ENCODE measurements at regions not wholly inside any gene's neighbourhood (a gene's known extent, or its start where the extent isn't known, plus 50 kb on each side); places are given as distances from the start of the nearest gene placed in this dataset.

DNA sequence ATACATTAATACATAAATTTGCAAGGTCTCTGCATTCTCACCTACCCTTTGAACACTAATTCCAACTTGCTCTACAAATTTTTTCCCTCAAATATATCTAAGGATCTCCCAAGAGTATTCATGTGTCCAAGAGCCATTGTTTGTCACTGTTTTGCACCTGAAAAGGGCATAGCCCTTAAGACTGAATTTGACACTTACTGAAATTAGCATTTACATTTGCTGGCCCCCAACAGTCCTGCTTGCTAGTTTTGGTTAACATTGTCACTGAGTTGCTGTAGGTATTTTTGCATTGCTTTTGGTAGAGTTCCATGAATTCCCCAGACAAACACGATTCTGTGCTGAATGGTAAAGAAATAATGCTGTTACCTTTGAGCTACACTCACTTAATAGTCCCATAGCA, 57.3 kb downstream of the KCNA4 start:
- DNase-seq (ENCODE audit: low read depth), result no peak

DNA sequence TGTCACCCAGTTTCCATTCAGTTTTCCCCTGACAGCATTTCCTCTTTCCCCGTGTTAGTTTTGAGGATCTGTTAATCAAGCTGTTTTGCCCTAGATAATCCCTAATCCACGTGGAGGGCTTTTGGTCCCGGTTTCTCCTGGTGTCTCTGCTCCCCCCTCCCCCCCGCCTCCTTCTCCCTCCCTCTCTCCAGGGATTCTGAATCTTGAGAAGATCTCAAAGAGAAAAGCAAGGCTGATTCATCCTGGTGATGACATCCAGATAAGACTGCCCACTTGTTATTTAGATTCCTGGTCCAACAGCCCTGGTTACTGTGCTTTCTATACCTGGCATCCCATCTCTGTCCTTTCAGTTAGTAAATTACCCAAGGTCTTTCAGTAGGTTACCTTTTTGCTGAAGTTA, 59.4 kb downstream of the KCNA4 start:
- DNase-seq (ENCODE audit: low read depth), result no peak

- DNase-seq (ENCODE audit: low read depth), result no peak
Observed at GRCh38 chr11:29956076-29956556, 60.7 kb downstream of the KCNA4 start.

DNA sequence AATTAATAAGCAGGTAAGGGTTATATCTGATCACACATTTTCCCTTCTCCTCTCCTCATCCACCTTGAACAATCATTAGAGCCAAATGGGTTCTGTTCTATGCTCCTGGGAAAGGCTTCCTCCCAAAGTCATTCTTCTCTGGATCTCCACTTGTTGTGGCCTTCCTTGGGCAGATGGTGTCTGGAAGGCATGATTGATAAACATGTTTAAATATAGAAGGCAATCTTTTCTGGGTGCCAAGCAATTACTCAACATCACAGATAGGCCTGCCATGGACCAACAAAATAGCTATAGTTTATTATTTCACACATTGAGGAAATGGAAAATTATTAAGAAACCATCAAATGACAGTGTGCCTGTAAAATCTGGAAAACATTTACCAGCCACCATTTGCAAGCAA, 73.5 kb downstream of the KCNA4 start:
- no peak for DNase-seq (ENCODE audit: low read depth)

- DNase-seq (ENCODE audit: low read depth), result no peak
Observed at GRCh38 chr11:29937526-29937925, 79.3 kb downstream of the KCNA4 start.

GRCh38 chr11:29934115-29934638, 82.7 kb downstream of the KCNA4 start:
- DNase-seq (ENCODE audit: low read depth), result no peak

GRCh38 chr11:29916040-29916439, 100.8 kb downstream of the KCNA4 start:
- no peak for DNase-seq (ENCODE audit: low read depth)

DNA sequence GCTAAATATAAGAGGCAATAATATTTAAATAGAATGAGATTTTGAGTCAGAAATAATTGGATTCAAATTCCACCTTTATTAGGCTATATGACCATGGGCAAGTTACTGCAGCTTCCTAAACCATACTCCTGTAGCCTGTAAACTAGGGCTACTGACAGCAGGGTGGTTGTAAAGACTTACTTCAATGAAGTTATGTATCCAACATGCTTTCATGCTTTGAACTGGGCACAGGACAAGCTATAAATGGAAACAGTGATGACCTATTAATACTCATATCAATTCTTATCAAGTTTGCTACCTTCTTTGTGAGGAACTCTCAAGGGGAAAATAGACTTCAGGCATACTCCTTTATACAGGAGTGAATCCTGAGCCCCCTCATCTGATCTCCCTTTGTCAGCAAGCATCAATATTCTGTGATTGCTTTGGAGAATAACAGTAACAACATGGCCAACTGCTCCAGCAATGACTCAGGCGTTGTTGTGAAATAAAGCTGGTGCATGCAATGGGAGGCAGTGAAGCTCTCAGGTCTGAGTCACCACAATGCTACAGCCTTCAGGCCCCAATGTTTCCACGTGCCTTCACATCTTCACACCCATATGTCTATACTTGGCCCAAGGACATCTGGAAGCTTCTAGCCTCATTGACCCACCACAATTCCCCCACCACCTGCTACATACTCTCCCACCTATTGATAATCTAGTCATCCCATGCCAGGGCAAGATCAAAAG, 102.5 kb downstream of the KCNA4 start:
- DNase-seq (ENCODE audit: low read depth), result no peak

DNA sequence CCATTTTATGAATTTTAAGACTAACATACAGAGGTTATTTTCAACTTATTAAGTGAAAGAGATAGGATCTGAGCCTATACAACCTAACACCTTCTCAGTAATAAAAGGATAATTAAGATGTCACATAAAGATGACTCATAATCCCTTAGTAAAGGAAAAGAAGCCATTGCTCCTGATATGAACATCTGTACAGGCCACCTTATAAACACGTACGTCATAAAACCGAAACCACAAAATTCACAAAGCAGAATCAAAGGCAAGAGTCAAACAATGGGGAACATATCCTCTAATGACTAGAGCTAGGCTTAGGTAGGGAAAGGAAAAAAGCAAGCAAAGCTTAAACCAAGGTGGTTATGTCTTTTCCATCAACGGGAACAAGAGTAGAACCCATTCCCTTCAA, 103.5 kb downstream of the KCNA4 start:
- DNase-seq (ENCODE audit: low read depth), result no peak

DNA sequence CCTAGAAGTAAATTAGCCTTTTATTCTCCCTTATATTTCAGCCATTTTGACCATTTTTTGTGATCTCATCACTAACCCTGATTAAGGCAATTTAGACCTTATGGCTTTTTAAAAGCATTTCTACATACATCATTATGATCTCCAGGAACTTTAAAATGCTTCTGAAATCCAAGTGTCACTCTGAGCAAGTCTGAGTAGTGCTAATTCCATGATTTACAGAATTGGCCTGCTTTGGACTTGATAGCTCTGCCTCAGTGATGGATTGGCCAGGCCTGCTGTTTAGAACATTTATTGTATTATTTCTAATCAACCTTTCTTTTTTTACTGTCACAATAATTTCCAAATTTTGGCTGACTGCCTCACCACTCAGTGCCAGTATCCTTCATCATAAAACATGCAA, 116.4 kb downstream of the KCNA4 start:
- no peak for DNase-seq (ENCODE audit: low read depth)

DNA sequence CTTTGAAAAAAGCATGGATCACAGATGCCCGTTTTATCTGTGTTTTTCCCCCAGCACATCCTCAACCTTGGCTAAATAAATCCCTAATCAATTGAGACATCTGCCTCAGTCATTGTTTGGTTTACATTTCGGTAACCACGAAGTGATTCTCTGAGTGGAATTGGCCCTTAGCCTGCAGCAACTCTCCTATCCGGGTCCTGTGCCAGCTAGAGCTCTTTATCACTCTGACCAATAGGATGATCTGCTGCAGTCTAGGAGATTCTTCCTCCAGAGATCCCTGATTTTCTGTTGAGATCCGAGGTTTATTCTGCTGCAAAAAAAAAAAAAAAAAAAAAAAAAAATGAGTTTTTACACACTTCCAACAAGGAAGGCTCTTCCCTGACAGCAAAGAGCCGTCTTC, 137.3 kb downstream of the KCNA4 start:
- DNase-seq (ENCODE audit: low read depth), result no peak

DNA sequence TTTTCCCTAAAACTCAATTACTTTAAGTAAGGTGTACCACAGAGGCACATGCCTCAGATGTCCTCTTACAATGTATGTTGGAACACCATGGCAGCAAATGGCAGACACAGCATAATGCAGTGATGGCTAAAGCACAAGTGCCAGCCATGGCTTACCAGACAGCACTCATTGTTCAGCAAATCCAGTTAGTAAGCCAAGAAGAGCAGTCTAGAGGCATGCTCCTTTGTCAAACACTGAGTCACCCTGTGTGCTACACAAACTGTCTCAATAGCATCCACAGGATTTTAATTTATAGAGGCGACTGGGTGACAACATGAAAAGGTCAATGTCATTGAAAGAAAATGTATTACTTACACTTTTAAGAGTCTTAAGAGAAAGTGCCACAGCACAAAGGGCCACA, 140.6 kb downstream of the KCNA4 start:
- no peak for DNase-seq (ENCODE audit: low read depth)

- DNase-seq (ENCODE audit: low read depth), result no peak
Observed at GRCh38 chr11:29847219-29847618, 169.6 kb downstream of the KCNA4 start.

DNA sequence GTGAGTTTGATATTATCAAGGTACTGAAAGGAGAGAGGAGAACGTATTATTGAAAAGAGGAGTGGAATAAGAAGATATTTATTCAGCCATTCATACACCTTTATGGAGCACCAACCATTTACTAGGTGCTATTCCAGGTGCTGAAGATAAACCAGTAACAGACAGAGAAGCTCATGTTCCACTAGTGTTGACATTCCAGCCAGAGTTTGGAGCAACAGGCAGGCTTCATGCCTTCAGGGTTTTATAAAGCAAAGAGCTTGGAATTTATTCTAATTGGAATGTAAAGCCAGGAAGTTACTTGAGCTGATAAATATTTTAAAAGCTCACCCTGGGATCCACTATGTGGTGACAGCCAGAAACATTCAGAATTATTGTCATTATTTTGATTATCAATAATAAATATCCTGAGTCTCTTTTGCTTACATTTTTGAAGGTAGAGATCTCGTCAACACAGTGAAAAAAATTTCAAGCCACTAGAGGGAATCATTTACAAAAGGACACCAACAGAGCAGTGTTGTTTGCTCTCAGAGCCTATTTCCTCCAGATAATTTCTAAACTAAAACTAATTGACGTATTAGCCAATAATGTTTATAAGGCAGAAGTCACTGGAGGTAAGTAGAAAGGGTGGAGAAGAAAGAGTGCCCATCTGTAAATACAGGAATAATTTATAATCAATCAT, 172.0 kb downstream of the KCNA4 start:
- DNase-seq (ENCODE audit: low read depth), result no peak

DNA sequence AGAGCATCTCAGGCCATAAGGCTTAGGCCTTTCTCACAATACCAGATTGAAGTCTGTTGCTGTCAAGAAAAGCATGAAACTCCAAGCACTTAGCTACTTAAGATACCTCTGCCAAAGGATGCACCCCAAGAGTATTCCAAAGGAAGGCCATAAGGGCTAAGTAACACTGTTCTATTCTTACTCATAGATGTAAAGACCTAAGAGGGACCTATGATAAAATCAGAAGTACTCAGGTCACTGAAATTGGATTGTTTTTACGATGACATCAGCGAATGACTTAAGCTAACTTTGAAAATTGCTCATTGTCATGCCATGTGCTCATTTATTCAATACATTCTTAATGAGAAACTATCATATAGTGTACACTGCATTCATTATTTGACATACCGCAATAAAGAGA, 172.8 kb downstream of the KCNA4 start:
- no peak for DNase-seq (ENCODE audit: low read depth)

- DNase-seq (ENCODE audit: low read depth), result no peak
Observed at GRCh38 chr11:29842061-29842460, 174.8 kb downstream of the KCNA4 start.

- DNase-seq (ENCODE audit: low read depth), result no peak
Observed at GRCh38 chr11:29826878-29827277, 190.0 kb downstream of the KCNA4 start.

DNA sequence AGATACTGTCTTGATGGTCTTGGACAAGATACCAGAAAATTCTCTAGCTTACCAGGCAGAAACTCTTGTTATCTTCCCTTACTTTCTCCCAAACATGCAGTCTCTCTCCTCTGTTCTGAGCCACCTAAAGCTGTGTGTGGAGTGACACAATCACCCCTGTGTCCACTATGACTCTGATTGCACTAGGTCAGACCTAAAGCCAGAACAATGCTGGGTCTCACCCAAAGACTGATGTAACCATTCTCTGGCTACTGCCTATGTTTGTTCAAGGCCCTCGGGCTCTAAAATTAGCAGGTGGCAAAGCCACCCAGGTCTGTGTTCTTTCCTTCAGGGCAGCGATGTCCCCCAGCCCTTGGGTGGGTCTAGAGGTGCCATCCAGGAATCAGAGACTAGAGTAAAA, 200.5 kb downstream of the KCNA4 start:
- no peak for DNase-seq (ENCODE audit: low read depth)

DNA sequence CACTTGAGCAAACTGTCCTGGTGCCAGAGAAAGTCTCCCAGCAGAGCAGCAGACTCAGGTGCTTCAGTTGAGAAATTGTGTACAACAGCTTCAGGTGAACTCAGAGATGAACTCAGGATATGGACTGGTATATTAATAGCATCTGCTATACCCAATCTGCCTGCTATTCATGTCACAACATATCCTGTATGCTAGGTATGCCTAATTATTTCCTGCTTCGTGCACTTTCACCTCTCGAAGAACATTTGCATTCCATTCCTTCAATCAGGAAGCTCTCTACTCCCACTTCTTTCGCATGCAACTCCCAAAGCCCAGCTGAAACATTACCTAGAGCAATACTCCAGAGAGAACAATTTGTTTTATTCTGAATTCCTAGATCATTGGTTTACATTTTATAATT, 207.7 kb downstream of the KCNA4 start:
- DNase-seq (ENCODE audit: low read depth), result no peak

DNA sequence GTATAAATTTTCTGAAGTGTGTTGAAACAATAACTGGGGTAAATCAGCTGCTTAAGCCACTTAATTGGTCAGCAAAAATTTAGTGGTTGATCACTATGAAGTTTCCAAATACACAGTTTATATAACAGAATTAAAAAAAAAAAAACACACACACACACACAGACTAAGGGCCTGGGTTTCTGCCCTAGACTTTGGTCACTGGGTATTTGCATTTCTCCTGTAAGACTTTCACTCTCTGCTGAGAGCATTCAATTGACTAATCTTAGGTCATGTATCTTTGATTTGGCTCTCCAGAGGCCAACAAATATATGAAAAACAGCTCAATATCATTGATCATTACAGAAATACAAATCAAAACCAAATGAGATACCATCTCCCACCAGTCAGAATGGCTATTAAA, 214.3 kb downstream of the KCNA4 start:
- DNase-seq (ENCODE audit: low read depth), result no peak

- DNase-seq (ENCODE audit: low read depth), result no peak
Observed at GRCh38 chr11:29801561-29801960, 215.3 kb downstream of the KCNA4 start.

DNA sequence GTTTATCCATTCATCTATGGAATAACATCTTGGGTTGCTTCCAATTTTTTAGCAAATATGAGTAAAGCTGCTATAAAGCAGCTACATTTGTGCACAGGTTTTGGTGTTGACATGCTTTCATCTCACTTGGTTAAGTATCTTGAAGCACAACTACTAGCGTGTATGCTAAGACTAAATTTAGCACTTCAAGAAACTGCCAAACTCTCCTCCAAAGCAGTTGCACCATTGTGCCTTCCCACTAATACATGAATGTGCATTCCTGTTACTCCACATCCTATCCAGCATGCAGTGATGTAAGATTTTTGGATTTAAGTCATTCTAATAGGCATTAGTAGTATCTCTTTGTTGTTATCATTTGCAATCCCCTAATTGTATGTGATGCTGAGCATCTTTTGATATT, 230.7 kb downstream of the KCNA4 start:
- DNase-seq (ENCODE audit: low read depth), result no peak

DNA sequence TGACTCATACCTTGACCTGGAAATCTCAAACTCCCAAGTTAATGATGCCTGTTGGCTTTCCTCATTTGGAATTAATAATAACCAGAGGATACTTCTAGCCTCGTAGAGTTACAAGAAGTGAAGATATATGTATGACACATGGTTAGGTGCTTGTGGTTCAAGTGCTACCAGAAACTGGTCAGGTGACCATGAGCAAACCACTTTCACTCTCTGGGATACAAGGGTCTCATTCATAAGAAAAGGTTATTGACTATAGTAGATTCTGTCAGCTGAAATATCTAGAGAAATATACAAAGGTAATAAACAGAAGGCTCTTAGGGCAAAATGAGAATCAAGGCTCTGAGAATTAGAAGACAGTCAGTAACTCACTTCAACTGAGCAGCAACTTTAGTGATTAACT, 233.3 kb downstream of the KCNA4 start:
- no peak for DNase-seq (ENCODE audit: low read depth)

Data from forelimb muscle (tissue), 1 donor.